ENCODE measurements at regions not wholly inside any gene's neighbourhood (a gene's known extent, or its start where the extent isn't known, plus 50 kb on each side); places are given as distances from the start of the nearest gene placed in this dataset.
A peak's percentile ranks its signal among the peaks of the same experiment; 100 is the strongest.
"Not testable (repeated sequence)": the region's sequence is repeated elsewhere in the genome, so short reads cannot be mapped to it uniquely, and the experiment has no call there.

DNA sequence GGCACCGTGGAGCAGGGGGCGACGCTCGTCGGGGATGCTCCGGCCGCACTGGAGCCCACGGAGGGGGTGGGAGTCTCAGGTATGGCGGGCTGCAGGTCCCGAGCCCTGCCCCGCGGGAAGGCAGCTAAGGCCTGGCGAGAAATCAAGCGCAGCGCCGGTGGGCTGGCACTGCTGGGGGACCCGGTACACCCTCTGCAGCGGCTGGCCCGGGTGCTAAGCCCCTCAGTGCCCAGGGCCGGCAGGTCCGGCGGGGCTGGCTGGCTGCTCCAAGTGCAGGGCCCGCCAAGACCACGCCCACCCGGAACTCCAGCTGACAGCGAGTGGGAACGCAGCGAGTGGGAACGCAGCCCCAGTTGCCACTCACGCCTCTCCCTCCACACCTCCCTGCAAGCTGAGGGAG, 676.4 kb downstream of the SI start:
- DNase-seq (ENCODE audit: low read depth, low spot score) = no peak
- H3K4me3 Mint-ChIP-seq = no peak overlapping the region
- H3K9me3 Mint-ChIP-seq = peaks cover 3% of the 10 kb centered on the region
- no peaks in the 10 kb centered on the region for H3K4me1 Mint-ChIP-seq
- H3K27ac Mint-ChIP-seq (ENCODE audit: unreplicated experiment) = no peak overlapping the region
- TF ChIP-seq, protein P1, sequence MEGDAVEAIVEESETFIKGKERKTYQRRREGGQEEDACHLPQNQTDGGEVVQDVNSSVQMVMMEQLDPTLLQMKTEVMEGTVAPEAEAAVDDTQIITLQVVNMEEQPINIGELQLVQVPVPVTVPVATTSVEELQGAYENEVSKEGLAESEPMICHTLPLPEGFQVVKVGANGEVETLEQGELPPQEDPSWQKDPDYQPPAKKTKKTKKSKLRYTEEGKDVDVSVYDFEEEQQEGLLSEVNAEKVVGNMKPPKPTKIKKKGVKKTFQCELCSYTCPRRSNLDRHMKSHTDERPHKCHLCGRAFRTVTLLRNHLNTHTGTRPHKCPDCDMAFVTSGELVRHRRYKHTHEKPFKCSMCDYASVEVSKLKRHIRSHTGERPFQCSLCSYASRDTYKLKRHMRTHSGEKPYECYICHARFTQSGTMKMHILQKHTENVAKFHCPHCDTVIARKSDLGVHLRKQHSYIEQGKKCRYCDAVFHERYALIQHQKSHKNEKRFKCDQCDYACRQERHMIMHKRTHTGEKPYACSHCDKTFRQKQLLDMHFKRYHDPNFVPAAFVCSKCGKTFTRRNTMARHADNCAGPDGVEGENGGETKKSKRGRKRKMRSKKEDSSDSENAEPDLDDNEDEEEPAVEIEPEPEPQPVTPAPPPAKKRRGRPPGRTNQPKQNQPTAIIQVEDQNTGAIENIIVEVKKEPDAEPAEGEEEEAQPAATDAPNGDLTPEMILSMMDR (conservative IDR thresholded peaks at IDR 0.05) = no peak
- H3K27me3 Mint-ChIP-seq (ENCODE audit: low read depth) = no peaks in the 10 kb centered on the region
- H3K36me3 Mint-ChIP-seq (ENCODE audit: low read depth) = no peaks in the 10 kb centered on the region

DNA sequence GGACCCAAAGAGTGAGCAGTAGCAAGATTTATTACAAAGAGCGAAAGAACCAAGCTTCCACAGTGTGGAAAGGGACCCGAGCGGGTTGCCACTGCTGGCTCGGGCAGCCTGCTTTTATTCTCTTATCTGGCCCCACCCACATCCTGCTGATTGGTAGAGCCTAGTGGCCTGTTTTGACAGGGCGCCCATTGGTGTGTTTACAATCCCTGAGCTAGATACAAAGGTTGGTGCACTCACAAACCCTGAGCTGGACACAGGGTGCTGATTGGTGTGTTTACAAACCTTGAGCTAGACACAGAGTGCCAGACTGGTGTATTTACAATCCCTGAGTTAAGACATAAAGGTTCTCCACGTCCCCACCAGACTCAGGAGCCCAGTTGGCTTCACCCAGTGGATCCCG, 676.9 kb downstream of the SI start:
- not testable (repeated sequence) for H3K4me3 Mint-ChIP-seq; H3K4me1 Mint-ChIP-seq; H3K9me3 Mint-ChIP-seq; H3K27ac Mint-ChIP-seq (ENCODE audit: unreplicated experiment); H3K36me3 Mint-ChIP-seq (ENCODE audit: low read depth); DNase-seq (ENCODE audit: low read depth, low spot score); H3K27me3 Mint-ChIP-seq (ENCODE audit: low read depth)

DNA sequence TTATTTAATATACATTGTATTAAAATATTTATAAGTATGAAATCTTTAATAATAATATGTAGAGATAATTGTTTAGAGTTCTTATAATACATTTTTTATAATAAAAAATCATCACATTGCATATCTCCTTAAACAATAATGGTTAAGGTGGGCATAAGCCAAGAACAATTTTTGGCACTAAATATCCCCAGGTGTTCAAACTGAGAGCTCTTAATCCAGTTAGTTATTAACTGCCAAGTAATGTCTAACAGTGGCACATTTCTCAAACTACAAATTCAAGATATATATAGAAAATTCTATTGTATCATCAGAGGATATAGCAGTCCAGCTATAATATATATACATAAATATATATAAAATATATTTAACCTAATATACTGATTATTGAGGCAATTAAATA, 680.8 kb downstream of the SI start:
- TF ChIP-seq, protein P1 (conservative IDR thresholded peaks at IDR 0.05) = no peak
- Mint-ChIP-seq H3K9me3 (peaks cover 3% of the 10 kb centered on the region), H3K27ac (ENCODE audit: unreplicated experiment) (no peak overlapping the region), H3K27me3 (ENCODE audit: low read depth) (no peaks in the 10 kb centered on the region), H3K4me3 (no peak overlapping the region), H3K4me1 (no peaks in the 10 kb centered on the region), H3K36me3 (ENCODE audit: low read depth) (no peaks in the 10 kb centered on the region)
- DNase-seq (ENCODE audit: low read depth, low spot score) = no peak

DNA sequence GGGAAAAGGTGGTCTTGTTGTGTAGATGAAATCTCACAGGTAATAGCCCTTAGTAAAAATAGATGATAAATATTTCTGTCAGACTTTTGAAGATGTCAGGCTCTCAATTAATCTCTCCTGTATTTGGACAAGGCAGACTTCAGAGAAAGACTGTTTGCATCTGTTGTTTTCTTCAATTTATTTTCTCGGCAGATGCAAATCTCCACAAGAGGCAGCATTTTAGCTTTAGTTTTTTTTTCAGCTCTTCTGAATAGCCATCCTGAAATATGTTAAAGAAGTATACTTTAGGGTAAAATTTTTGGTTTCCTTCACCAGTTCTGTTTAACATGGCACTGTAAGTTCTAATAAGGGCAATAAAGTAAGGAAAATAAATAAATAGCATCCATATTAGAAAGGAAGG, 685.1 kb downstream of the SI start:
- H3K27me3 Mint-ChIP-seq (ENCODE audit: low read depth) = no peaks in the 10 kb centered on the region
- no peak overlapping the region for H3K27ac Mint-ChIP-seq (ENCODE audit: unreplicated experiment)
- no peak for DNase-seq (ENCODE audit: low read depth, low spot score)
- no peaks in the 10 kb centered on the region for H3K4me1 Mint-ChIP-seq
- H3K9me3 Mint-ChIP-seq = peaks cover 3% of the 10 kb centered on the region
- H3K36me3 Mint-ChIP-seq (ENCODE audit: low read depth) = no peaks in the 10 kb centered on the region
- TF ChIP-seq, protein P1 (conservative IDR thresholded peaks at IDR 0.05) = no peak
- H3K4me3 Mint-ChIP-seq = no peak overlapping the region

DNA sequence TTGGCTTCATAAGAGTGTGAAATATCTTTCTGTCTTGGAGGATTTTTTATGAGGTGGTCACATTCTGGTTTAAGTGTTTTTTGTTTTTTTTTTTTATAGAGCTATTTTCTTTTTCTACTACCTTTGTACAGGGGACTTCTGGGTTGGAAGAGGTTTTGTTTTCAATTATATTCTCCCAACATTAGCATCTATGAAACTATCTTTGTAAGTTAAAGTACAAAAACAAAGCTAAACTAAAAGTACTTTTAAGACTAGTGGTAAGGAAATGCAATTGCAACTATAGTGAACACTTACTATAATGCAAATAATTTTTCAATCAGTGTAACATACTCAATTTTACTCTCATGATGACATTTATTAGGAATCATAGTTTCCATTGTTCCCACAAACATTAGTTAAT, 688.2 kb downstream of the SI start:
- no peak for DNase-seq (ENCODE audit: low read depth, low spot score)
- H3K4me3 Mint-ChIP-seq = no peak overlapping the region
- no peaks in the 10 kb centered on the region for H3K4me1 Mint-ChIP-seq
- no peaks in the 10 kb centered on the region for H3K36me3 Mint-ChIP-seq (ENCODE audit: low read depth)
- no peak overlapping the region for H3K27ac Mint-ChIP-seq (ENCODE audit: unreplicated experiment)
- TF ChIP-seq, protein P1 (conservative IDR thresholded peaks at IDR 0.05) = peak; percentile 59
- H3K9me3 Mint-ChIP-seq = peaks cover 3% of the 10 kb centered on the region
- H3K27me3 Mint-ChIP-seq (ENCODE audit: low read depth) = no peaks in the 10 kb centered on the region

DNA sequence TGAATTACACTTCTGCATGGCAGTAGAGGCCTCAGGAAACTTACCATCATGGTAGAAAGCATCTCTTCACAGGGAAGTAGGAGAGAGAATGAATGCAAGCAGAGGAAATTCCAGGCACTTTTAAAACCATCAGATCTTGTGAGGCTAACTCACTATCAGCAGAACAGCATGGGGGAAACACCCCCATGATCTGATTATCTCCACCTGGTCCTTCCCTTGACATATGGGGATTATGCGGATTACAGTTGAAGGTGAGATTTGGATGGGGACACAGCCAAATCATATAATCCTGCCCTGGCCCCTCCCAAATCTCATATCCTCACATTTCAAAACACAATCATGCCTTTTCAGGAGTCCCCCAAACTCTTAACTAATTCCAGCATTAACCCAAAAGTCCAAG, 691.1 kb downstream of the SI start:
- Mint-ChIP-seq H3K36me3 (ENCODE audit: low read depth) (no peaks in the 10 kb centered on the region), H3K27ac (ENCODE audit: unreplicated experiment) (no peak overlapping the region), H3K27me3 (ENCODE audit: low read depth) (no peaks in the 10 kb centered on the region), H3K9me3 (peaks cover 3% of the 10 kb centered on the region), H3K4me1 (no peaks in the 10 kb centered on the region), H3K4me3 (no peak overlapping the region)
- TF ChIP-seq, protein P1 (conservative IDR thresholded peaks at IDR 0.05) = no peak
- DNase-seq (ENCODE audit: low read depth, low spot score) = no peak

Measured in neural crest cell (in vitro differentiated cells).